ENCODE measurements at regions not wholly inside any gene's neighbourhood (a gene's known extent, or its start where the extent isn't known, plus 50 kb on each side); places are given as distances from the start of the nearest gene placed in this dataset.

DNA sequence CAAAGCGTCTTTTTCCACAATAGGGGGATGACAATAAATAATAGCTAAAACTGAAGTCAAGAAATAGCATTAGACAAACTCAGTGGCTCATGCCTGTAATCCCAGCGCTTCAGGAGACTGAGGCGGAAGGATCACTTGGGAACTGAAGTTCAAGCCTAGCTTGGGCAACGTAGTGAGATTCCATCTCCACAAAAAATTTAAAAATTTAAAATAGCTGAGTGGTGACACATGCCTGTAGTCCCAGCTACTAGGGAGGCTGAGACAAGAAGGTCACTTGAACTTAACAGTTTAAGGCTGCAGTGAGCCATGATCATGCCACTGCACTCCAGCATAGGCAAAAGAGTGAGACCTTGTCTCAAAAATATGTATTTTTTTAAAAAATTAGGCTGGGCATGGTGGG is 107.9 kb downstream of the AKR1D1 start:
- TF ChIP-seq, protein P1, sequence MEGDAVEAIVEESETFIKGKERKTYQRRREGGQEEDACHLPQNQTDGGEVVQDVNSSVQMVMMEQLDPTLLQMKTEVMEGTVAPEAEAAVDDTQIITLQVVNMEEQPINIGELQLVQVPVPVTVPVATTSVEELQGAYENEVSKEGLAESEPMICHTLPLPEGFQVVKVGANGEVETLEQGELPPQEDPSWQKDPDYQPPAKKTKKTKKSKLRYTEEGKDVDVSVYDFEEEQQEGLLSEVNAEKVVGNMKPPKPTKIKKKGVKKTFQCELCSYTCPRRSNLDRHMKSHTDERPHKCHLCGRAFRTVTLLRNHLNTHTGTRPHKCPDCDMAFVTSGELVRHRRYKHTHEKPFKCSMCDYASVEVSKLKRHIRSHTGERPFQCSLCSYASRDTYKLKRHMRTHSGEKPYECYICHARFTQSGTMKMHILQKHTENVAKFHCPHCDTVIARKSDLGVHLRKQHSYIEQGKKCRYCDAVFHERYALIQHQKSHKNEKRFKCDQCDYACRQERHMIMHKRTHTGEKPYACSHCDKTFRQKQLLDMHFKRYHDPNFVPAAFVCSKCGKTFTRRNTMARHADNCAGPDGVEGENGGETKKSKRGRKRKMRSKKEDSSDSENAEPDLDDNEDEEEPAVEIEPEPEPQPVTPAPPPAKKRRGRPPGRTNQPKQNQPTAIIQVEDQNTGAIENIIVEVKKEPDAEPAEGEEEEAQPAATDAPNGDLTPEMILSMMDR (IDR thresholded peaks at IDR 0.05): no peak
- Histone ChIP-seq H3K27ac (no peak overlapping the region), H3K36me3 (no peaks in the 10 kb centered on the region), H3K27me3 (no peaks in the 10 kb centered on the region), H3K4me3 (no peak overlapping the region), H3K9me3 (no peaks in the 10 kb centered on the region), H3K4me1 (no peaks in the 10 kb centered on the region)
- WGBS, 2 donors: 96 to 97% methylated on average over 4 of the region's 4 CpGs
- DNase-seq (no peak), ATAC-seq (no peak), FAIRE-seq (no peak)
- intact Hi-C loops (cut with DNase I): no loop called here

DNA sequence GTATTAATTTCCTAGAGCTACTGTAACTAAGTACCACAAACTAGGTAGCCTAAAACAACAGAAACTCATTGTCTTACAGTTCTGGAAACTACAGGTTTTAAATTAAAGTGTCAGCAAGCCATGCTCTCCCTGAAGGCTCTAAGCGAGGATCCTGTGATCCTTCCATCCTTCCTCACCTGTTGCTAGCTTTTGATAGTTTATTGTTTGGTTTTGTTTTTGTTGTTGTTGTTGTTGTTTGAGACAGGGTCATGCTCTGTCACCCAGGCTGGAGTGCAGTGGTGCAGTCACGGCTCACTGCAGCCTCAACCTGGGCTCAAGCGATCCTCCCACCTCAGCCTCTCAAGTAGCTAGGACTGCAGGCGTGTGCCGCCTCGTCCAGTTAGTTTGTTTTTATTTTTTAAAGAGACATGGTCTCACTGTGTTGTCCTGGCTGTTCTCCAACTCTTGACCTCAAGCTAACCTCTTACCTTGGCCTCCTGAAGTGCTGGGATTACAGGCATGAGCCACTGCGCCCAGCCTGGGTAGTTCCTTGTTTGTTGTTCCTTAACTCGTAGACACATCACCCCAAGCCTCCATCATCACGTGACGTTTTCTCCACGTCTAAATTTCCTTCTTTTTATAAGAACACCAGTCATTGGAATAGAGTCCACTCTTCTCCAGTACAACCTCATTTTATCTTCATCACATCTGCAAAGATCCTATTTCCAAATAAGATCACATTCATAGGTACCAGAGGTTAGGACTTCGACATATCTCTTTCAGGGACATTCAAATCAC is 109.1 kb downstream of the AKR1D1 start:
- TF ChIP-seq, protein P1 (IDR thresholded peaks at IDR 0.05): no peak
- ATAC-seq (no peak), DNase-seq (no peak), FAIRE-seq (no peak)
- Histone ChIP-seq H3K4me3 (no peak overlapping the region), H3K4me1 (no peaks in the 10 kb centered on the region), H3K27me3 (no peaks in the 10 kb centered on the region), H3K36me3 (no peaks in the 10 kb centered on the region), H3K9me3 (no peaks in the 10 kb centered on the region), H3K27ac (no peak overlapping the region)
- 88 to 90% methylated on average over 12 of the region's 12 CpGs for WGBS, 2 donors
- intact Hi-C loops (cut with DNase I): no loop called here

DNA sequence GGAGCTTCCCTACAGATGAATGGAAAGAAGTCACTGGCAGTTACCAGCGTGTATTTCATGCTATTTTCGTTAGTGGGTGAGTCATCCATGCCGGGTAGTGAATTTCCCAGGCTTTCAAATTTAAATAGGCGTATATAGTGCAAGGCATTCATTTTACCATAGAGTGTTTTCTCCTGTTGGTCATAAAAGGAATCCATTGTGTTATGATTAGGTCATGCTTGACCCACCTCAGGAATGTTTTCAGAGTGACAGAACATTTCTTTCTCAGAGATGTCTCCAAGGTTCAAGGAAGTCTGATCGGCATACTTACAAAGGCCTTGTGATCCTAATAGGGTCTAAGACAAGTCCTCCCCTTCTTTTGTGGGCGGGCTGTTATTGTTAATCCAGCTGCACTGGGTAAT is 110.7 kb downstream of the AKR1D1 start:
- TF ChIP-seq, protein P1 (IDR thresholded peaks at IDR 0.05): no peak
- intact Hi-C loops (cut with DNase I): no loop called here
- H3K27ac ChIP-seq: peak overlapping the region in 1 of 4 donors; percentile 7
- H3K4me1 ChIP-seq: no peaks in the 10 kb centered on the region
- H3K9me3 ChIP-seq: no peaks in the 10 kb centered on the region
- DNase-seq (no peak), ATAC-seq (peak in 1 of 4 donors; percentile 46), FAIRE-seq (no peak)
- H3K36me3 ChIP-seq: no peaks in the 10 kb centered on the region
- H3K4me3 ChIP-seq: no peak overlapping the region
- WGBS, 2 donors: 81 to 87% methylated on average over 6 of the region's 6 CpGs
- no peaks in the 10 kb centered on the region for H3K27me3 ChIP-seq

DNA sequence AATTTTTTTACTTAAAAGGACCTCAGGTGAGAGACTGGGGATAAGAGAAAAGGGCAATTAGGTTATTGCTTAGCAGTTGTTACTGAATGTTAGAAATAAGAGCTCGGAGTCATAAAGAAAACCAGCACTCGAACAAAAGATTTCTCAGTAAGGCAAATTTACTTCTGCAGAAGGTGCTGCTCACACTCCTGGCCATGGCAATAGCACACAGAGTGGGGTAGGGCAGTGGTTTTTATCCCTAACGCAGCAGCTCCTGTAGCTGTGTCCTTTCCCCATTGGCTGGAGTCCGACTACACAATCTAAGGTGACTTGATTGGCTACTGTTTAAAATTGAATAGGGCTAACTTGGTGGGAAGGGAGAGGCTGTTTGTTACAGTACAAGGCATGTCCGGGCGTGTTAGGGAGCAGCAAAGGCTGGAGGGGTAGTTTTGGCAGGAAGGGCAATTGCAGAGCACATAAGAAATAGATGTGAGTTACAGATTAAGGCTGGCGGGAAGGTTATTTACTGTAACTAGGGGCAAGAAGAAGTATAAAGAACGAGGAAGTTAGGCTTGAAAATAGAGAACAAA is 112.1 kb downstream of the AKR1D1 start:
- Histone ChIP-seq H3K27ac (no peak overlapping the region), H3K36me3 (no peaks in the 10 kb centered on the region), H3K4me3 (no peak overlapping the region), H3K4me1 (no peaks in the 10 kb centered on the region), H3K27me3 (no peaks in the 10 kb centered on the region), H3K9me3 (no peaks in the 10 kb centered on the region)
- FAIRE-seq (no peak), ATAC-seq (no peak), DNase-seq (no peak)
- WGBS, 2 donors: 73 to 88% methylated on average over 8 of the region's 8 CpGs
- TF ChIP-seq, protein P1 (IDR thresholded peaks at IDR 0.05): no peak
- intact Hi-C loops (cut with DNase I): no loop called here

DNA sequence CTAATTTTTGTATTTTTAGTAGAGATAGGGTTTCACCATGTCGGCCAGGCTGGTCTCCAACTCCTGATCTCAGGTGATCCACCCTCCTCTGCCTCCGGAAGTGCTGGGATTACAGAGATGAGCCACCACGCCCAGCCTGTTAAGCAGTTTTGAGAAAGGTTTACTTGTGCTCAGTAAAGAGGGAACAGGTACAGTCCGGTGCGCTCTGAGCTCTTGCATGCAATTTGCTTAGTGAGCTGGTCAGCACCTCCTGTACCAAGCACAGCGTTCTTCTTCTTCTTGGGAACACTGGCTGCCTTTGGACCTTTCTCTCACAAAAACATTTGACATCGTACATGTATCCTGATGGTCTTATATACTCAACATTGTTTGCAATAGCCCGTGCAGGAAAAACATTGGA is 118.3 kb downstream of the AKR1D1 start:
- H3K4me3 ChIP-seq: no peak overlapping the region
- no peak for FAIRE-seq
- H3K27ac ChIP-seq: no peak overlapping the region
- ATAC-seq: no peak
- H3K4me1 ChIP-seq: peaks cover 0 to 6% (median 0%) of the 10 kb centered on the region in 3 donors
- intact Hi-C loops (cut with DNase I): no loop called here
- H3K9me3 ChIP-seq: no peaks in the 10 kb centered on the region
- no peak for DNase-seq
- no peaks in the 10 kb centered on the region for H3K36me3 ChIP-seq
- 85 to 88% methylated on average over 8 of the region's 8 CpGs for WGBS, 2 donors
- TF ChIP-seq, protein P1 (IDR thresholded peaks at IDR 0.05): no peak
- H3K27me3 ChIP-seq: no peaks in the 10 kb centered on the region
